PC-3 (cell line): ENCODE measurements at regions not wholly inside any gene's neighbourhood (a gene's known extent, or its start where the extent isn't known, plus 50 kb on each side); places are given as distances from the start of the nearest gene placed in this dataset.

Source experiments
- ATAC-seq: fragments of 200-7000 bp; cut with Tn5 transposase; 2 replicates; pipeline ENCODE4 v1.9.1; 2020; ENCODE audit warnings: mild to moderate bottlenecking, moderate library complexity
- BruUV-seq: library from RNA; stranded (reverse); fragments of 400-500 nt; replicated peaks from 2 replicates; lab custom pipeline; 2021; lab: Mats Ljungman, UMichigan
- CTCF ChIA-PET: fragments of 300-600 bp; sonication (Branson Sonifier 250); formaldehyde crosslinking; loops from one replicate; lab custom pipeline; 2022; ENCODE audit warnings: antibody characterized with exemption; lab: Charles Lee
- POLR2A ChIA-PET: fragments of 300-600 bp; sonication (Branson Sonifier 250); formaldehyde crosslinking; loops from one replicate; lab custom pipeline; 2022; ENCODE audit warnings: antibody characterized with exemption; ENCODE audit not compliant: unreplicated experiment; lab: Charles Lee
- DNase-seq: peaks from one replicate; pipeline ENCODE4 v3.0.0-alpha.2; 2015
- H2AFZ ChIP-seq: fragments of 300-600 bp; sonication (generic); 2 replicates; pipeline ENCODE4 v1.6.0; 2016; ENCODE audit warnings: antibody characterized with exemption, low read length
- H3F3A ChIP-seq: fragments of 300-600 bp; sonication (generic); one replicate; pipeline ENCODE4 v1.6.0; 2017; ENCODE audit warnings: antibody characterized with exemption, low read length, control low read depth, mild to moderate bottlenecking; ENCODE audit not compliant: unreplicated experiment
- H3K27ac ChIP-seq: fragments of 300-600 bp; sonication (generic); 2 replicates; pipeline ENCODE4 v1.5.1; 2016; ENCODE audit warnings: mild to moderate bottlenecking, low read length
- H3K27me3 ChIP-seq: fragments of 300-600 bp; sonication (generic); 2 replicates; pipeline ENCODE4 v1.6.1; 2016; ENCODE audit warnings: low read length, mixed read lengths
- H3K36me3 ChIP-seq: fragments of 300-600 bp; sonication (generic); 2 replicates; pipeline ENCODE4 v1.6.1; 2016; ENCODE audit warnings: low read depth, mixed run types, low read length, mixed read lengths
- H3K4me1 ChIP-seq: fragments of 300-600 bp; sonication (generic); 2 replicates; pipeline ENCODE4 v1.5.1; 2016; ENCODE audit warnings: low read length; ENCODE audit not compliant: insufficient read depth
- H3K4me2 ChIP-seq: fragments of 300-600 bp; sonication (generic); 2 replicates; pipeline ENCODE4 v1.6.0; 2016; ENCODE audit warnings: low read length
- H3K4me3 ChIP-seq: fragments of 300-600 bp; sonication (generic); 2 replicates; pipeline ENCODE4 v1.5.1; 2016; ENCODE audit warnings: mild to moderate bottlenecking, low read length, mixed read lengths
- H3K79me2 ChIP-seq: fragments of 300-600 bp; sonication (generic); 2 replicates; pipeline ENCODE4 v1.6.1; 2017; ENCODE audit warnings: low read length, mixed read lengths
- H3K9ac ChIP-seq: fragments of 300-600 bp; sonication (generic); 2 replicates; pipeline ENCODE4 v1.6.0; 2016; ENCODE audit warnings: mild to moderate bottlenecking, low read length
- H3K9me2 ChIP-seq: fragments of 300-600 bp; sonication (generic); replicated peaks from 2 replicates; pipeline ENCODE4 v1.6.1; 2016; ENCODE audit warnings: mixed run types, low read length, mixed read lengths
- H3K9me3 ChIP-seq: fragments of 300-600 bp; sonication (generic); 2 replicates; pipeline ENCODE4 v1.6.1; 2016; ENCODE audit warnings: low read length, mixed read lengths
- H4K20me1 ChIP-seq: fragments of 300-600 bp; sonication (generic); 2 replicates; pipeline ENCODE4 v1.6.1; 2016; ENCODE audit warnings: low read length, mixed read lengths
- CTCF ChIP-seq: fragments of 300-600 bp; sonication (generic); conservative IDR thresholded peaks from 2 replicates; pipeline ENCODE4 v1.5.1; 2017; ENCODE audit warnings: antibody characterized with exemption, low read depth, mild to moderate bottlenecking, low read length
- EZH2 ChIP-seq: fragments of 300-600 bp; sonication (generic); IDR thresholded peaks from one replicate; pipeline ENCODE4 v1.6.1; 2017; ENCODE audit warnings: antibody characterized with exemption, mild to moderate bottlenecking, low read length; ENCODE audit not compliant: unreplicated experiment
- EZH2phosphoT487 ChIP-seq: fragments of 300-600 bp; sonication (generic); IDR thresholded peaks from 2 replicates; pipeline ENCODE4 v1.6.1; 2018; ENCODE audit warnings: mild to moderate bottlenecking, antibody characterized with exemption, low read length, borderline replicate concordance
- intact Hi-C: fragments of 100-400 bp; cut with micrococcal nuclease; formaldehyde crosslinking; loops from 2 replicates; pipeline ENCODE4 v1.9.0; 2023

GRCh38 chr5:107118184-107119019 is 552.3 kb downstream of the EFNA5 start:
- TF ChIP-seq EZH2 (no peak), EZH2phosphoT487 (no peak), CTCF (no peak)
- Histone ChIP-seq H2AFZ (no peak overlapping the region), H3K4me3 (no peak overlapping the region), H3F3A (no peaks in the 10 kb centered on the region), H3K9ac (no peak overlapping the region), H3K36me3 (no peaks in the 10 kb centered on the region), H3K79me2 (no peaks in the 10 kb centered on the region), H4K20me1 (no peaks in the 10 kb centered on the region), H3K4me1 (no peaks in the 10 kb centered on the region), H3K27ac (no peak overlapping the region), H3K27me3 (no peaks in the 10 kb centered on the region), H3K9me2 (no peaks in the 10 kb centered on the region), H3K9me3 (no peaks in the 10 kb centered on the region), H3K4me2 (no peak overlapping the region)
- no TSS peak for BruUV-seq
- DNase-seq (no peak), ATAC-seq (no peak)
- POLR2A ChIA-PET, result no interaction called here
- CTCF ChIA-PET, result no interaction called here
- intact Hi-C loops, result no loop called here

GRCh38 chr5:107112216-107112615 is 558.5 kb downstream of the EFNA5 start:
- H3K9me2 ChIP-seq, result no peaks in the 10 kb centered on the region
- H3K36me3 ChIP-seq, result no peaks in the 10 kb centered on the region
- H3F3A ChIP-seq, result no peaks in the 10 kb centered on the region
- DNase-seq (no peak), ATAC-seq (no peak)
- intact Hi-C loops, result no loop called here
- H4K20me1 ChIP-seq, result no peaks in the 10 kb centered on the region
- no peaks in the 10 kb centered on the region for H3K9me3 ChIP-seq
- H2AFZ ChIP-seq, result no peak overlapping the region
- no peak overlapping the region for H3K9ac ChIP-seq
- POLR2A ChIA-PET, result no interaction called here
- H3K79me2 ChIP-seq, result no peaks in the 10 kb centered on the region
- no TSS peak for BruUV-seq
- H3K27me3 ChIP-seq, result no peaks in the 10 kb centered on the region
- no peak overlapping the region for H3K4me2 ChIP-seq
- H3K27ac ChIP-seq, result no peak overlapping the region
- no peak overlapping the region for H3K4me3 ChIP-seq
- TF ChIP-seq EZH2 (no peak), CTCF (no peak), EZH2phosphoT487 (no peak)
- CTCF ChIA-PET, result no interaction called here
- no peaks in the 10 kb centered on the region for H3K4me1 ChIP-seq
